Kidney (tissue), 13 donors: ENCODE measurements at regions not wholly inside any gene's neighbourhood (a gene's known extent, or its start where the extent isn't known, plus 50 kb on each side); places are given as distances from the start of the nearest gene placed in this dataset.

Experiments used
- DNase-seq, 5 donors: peaks; one replicate each; pipeline ENCODE4 v3.0.0-alpha.2; 2013 to 2020
- FAIRE-seq: peaks from 2 replicates; lab custom pipeline; 2012; peaks lifted over from hg19 to GRCh38; lab: Jason Lieb, UNC
- H3K27ac ChIP-seq, 2 donors: one replicate each; pipeline ENCODE4 v1.7.0; 2013; ENCODE audit warnings: low read depth in 2 of 2, low read length in 2 of 2, inconsistent platforms in 1 of 2
- H3K27me3 ChIP-seq: one replicate; pipeline ENCODE4 v1.7.1; 2013; ENCODE audit warnings: low read length, inconsistent platforms; ENCODE audit not compliant: control insufficient read depth, insufficient read depth
- H3K36me3 ChIP-seq, 3 donors: one replicate each; pipeline versions ENCODE4 v1.7.0 to v1.7.1; 2013; ENCODE audit warnings: low read length in 3 of 3, control low read depth in 1 of 3, inconsistent platforms in 1 of 3; ENCODE audit not compliant: insufficient read depth in 3 of 3, control insufficient read depth in 2 of 3
- H3K4me1 ChIP-seq, 3 donors: one replicate each; pipeline versions ENCODE4 v1.7.0 to v1.7.1; 2013; ENCODE audit warnings: low read length in 3 of 3, inconsistent platforms in 1 of 3, low read depth in 1 of 3; ENCODE audit not compliant: control insufficient read depth in 2 of 3, insufficient read depth in 2 of 3
- H3K4me3 ChIP-seq, 3 donors: one replicate each; pipeline versions ENCODE4 v1.7.0 to v1.8.1; 2013; ENCODE audit warnings: low read length in 3 of 3, control low read depth in 1 of 3, inconsistent platforms in 1 of 3
- H3K9ac ChIP-seq, 3 donors: one replicate each; pipeline versions ENCODE4 v1.7.0 to v1.7.1; 2013; ENCODE audit warnings: low read length in 3 of 3, control low read depth in 1 of 3, inconsistent platforms in 1 of 3
- H3K9me3 ChIP-seq, 3 donors: one replicate each; pipeline versions ENCODE4 v1.7.0 to v1.7.1; 2013; ENCODE audit warnings: low read length in 3 of 3, control low read depth in 1 of 3, inconsistent platforms in 1 of 3; ENCODE audit not compliant: control insufficient read depth in 2 of 3, insufficient read depth in 1 of 3
- intact Hi-C: fragments of 100-400 bp; cut with DNase I; formaldehyde crosslinking; loops from one replicate; pipeline ENCODE4 v1.11.1; 2022
- TF ChIP-seq, protein P1 (sequence below): IDR thresholded peaks from 3 replicates; pipeline ENCODE4 v1.5.1; 2012; ENCODE audit warnings: mild to moderate bottlenecking, moderate library complexity, borderline replicate concordance; ENCODE audit not compliant: insufficient read depth; ENCODE audit errors: extremely low read depth
- donor health status: control.
- donor health status: control.
- donor health status: control.
- donor health status: control.
- donor health status: control.
- donor health status: DM: yes; HTN: yes; CAD: no.
- donor health status: Normal renal cell carcinoma (clear cell type).

DNA sequence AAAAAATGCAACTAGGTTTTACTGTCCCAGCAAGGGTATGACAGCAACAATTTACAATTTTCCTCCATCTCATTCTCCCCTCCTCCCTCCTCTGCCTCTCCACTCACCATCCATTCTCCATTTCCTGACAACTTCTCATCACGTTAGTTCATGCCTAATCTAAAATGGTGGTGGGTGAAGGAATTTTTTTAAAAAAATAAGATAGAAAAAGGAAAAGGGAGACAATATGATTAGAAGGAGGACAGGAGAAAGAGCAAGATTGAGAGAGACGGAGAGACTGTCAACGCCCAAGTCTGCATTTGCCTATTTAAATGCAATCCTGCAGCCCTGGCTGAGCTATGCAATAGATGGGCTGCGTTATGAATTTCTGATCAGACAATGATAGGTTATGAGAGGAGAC is 380.7 kb upstream of the PSMD7 start:
- H3K4me3 ChIP-seq = no peak overlapping the region
- FAIRE-seq (no peak), DNase-seq (no peak)
- H3K9ac ChIP-seq = no peak overlapping the region
- H3K36me3 ChIP-seq = no peaks in the 10 kb centered on the region
- intact Hi-C loops = no loop called here
- TF ChIP-seq, protein P1, sequence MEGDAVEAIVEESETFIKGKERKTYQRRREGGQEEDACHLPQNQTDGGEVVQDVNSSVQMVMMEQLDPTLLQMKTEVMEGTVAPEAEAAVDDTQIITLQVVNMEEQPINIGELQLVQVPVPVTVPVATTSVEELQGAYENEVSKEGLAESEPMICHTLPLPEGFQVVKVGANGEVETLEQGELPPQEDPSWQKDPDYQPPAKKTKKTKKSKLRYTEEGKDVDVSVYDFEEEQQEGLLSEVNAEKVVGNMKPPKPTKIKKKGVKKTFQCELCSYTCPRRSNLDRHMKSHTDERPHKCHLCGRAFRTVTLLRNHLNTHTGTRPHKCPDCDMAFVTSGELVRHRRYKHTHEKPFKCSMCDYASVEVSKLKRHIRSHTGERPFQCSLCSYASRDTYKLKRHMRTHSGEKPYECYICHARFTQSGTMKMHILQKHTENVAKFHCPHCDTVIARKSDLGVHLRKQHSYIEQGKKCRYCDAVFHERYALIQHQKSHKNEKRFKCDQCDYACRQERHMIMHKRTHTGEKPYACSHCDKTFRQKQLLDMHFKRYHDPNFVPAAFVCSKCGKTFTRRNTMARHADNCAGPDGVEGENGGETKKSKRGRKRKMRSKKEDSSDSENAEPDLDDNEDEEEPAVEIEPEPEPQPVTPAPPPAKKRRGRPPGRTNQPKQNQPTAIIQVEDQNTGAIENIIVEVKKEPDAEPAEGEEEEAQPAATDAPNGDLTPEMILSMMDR = no peak
- H3K27me3 ChIP-seq = no peaks in the 10 kb centered on the region
- H3K27ac ChIP-seq = no peak overlapping the region
- no peaks in the 10 kb centered on the region for H3K4me1 ChIP-seq
- no peaks in the 10 kb centered on the region for H3K9me3 ChIP-seq

- DNase-seq (no peak), FAIRE-seq (no peak)
- no peaks in the 10 kb centered on the region for H3K27me3 ChIP-seq
- TF ChIP-seq, protein P1 = no peak
- H3K36me3 ChIP-seq = no peaks in the 10 kb centered on the region
- no peaks in the 10 kb centered on the region for H3K4me1 ChIP-seq
- H3K4me3 ChIP-seq = no peak overlapping the region
- no peak overlapping the region for H3K9ac ChIP-seq
- intact Hi-C loops = no loop called here
- no peak overlapping the region for H3K27ac ChIP-seq
- no peaks in the 10 kb centered on the region for H3K9me3 ChIP-seq
These were observed 381.5 kb upstream of the PSMD7 start for GRCh38 chr16:73915140-73915539.

DNA sequence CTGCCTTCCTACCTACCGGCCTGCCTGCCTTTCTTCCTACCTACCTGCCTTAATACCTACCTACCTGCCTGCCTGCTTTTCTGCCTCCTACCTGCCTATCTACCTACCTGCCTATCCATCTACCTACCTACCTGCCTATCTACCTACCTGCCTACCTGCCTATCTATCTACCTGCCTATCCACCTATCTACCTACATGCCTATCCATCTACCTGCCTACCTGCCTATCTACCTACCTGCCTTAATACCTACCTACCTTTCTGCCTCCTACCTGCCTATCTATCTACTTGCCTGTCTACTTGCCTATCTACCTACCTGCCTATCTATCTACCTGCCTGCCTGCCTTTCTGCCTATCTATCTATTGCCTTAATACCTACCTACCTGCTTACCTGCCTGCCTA is 383.8 kb upstream of the PSMD7 start:
- Histone ChIP-seq H3K36me3 (no peaks in the 10 kb centered on the region), H3K4me3 (no peak overlapping the region), H3K4me1 (no peaks in the 10 kb centered on the region), H3K9ac (no peak overlapping the region), H3K27ac (no peak overlapping the region), H3K9me3 (no peaks in the 10 kb centered on the region), H3K27me3 (no peaks in the 10 kb centered on the region)
- intact Hi-C loops = no loop called here
- FAIRE-seq (no peak), DNase-seq (no peak)
- TF ChIP-seq, protein P1 = no peak

DNA sequence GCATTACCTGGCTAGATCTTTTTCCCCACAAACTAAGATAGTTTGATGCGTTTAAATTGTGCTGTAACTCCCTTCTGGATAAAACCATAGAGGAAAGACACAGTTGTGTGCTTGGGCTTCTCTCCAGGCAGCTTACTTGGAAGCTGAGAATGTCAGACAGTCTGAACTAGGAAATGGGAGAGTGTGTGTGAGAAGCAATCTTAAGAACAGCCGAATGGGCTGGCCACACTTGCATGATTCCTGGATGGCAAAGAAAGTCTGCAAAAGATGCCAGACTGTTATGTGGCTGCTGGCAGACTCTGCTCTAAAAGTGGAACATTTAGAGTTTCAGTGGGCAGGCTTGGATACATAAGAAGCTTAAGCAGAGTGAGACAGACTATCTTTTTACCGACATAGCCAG is 384.3 kb upstream of the PSMD7 start:
- FAIRE-seq (no peak), DNase-seq (no peak)
- H3K27me3 ChIP-seq = no peaks in the 10 kb centered on the region
- H3K4me1 ChIP-seq = no peaks in the 10 kb centered on the region
- no peaks in the 10 kb centered on the region for H3K36me3 ChIP-seq
- TF ChIP-seq, protein P1 = no peak
- H3K9ac ChIP-seq = no peak overlapping the region
- no peak overlapping the region for H3K27ac ChIP-seq
- H3K9me3 ChIP-seq = no peaks in the 10 kb centered on the region
- H3K4me3 ChIP-seq = no peak overlapping the region
- intact Hi-C loops = no loop called here
